Hematopoietic multipotent progenitor cell (in vitro differentiated cells): ENCODE measurements at regions not wholly inside any gene's neighbourhood (a gene's known extent, or its start where the extent isn't known, plus 50 kb on each side); places are given as distances from the start of the nearest gene placed in this dataset.

Experiments
- DNase-seq, 3 donors: peaks; one replicate each; pipeline ENCODE4 v3.0.0-alpha.2; 2011 to 2015; ENCODE audit warnings: low read depth in 2 of 3, low spot score in 2 of 3

DNA sequence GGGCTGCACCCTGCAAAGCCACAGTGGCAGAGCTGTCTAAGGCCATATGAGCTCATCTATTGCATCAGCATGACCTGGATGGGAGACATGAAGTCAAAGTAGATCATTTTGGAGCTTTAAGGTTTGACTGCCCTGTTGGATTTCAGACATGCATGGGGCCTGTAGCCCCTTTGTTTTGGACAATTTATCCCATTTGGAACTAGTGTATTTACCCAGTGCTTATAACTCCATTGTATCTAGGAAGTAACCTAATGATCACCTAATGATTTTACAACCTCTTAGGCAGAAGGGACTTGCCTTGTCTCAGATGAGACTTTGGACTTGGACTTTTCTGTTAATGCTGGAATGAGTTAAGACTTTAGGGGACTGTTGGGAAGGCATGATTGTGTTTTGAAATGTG is 575.4 kb downstream of the EPM2A start:
- DNase-seq, result no peak

DNA sequence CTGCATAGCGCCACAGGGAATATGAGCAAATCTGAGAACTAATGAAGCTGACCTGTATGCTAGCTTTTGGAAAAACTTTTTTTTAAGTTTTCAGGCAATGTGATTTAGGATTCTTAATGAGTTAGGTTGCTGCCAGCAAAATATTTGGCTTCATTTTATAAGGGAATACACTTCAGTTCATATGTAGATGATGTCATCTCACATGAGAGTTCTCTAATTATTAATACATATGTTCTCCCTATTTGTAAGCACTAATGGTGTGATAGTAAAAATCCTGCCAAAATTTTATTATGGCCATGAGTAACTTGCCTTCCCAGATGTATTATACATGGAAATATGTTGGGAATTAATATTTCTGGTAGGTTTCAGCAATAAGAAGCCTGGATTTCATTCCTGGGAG is 573.8 kb downstream of the EPM2A start:
- DNase-seq, result no peak

DNA sequence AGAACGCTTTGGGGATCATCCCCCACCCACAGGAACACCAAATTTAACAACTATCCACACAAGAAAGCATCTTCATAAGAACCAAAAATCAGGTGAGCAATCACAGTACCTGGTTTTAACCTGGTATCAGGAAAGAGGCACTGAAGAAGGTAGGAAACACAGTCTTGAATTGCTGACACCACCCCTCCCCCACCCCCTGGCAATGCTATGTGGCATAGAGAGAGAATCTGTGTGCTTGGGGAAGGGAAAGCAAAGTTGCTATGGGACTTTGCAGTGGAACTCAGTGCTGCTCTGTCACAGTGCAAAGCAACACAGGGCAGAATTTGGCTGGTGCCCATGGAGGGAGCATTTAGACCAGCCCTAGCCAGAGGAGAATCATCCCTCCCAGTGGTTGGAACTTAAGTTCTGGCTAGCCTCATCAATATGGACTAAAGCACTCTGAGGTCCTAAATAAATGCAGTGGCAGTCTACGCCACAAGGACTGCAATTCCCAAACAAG is 565.5 kb downstream of the EPM2A start:
- no peak for DNase-seq

DNA sequence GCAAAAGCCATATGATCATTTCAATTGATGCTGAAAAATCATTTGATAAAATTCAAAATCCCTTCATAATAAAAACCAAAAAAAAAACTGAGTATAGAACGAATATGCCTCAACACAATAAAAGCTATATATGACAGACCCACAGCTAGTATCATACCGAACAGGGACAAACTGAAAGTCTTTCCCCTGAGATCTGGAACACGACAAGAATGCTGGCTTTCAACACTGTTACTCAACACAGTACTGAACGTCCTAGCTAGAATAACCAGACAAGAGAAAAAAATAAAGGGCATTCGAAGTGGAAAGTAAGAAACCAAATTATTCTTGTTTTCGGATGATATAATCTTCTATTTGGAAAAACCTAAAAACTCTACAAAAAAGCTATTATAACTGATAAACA is 559.9 kb downstream of the EPM2A start:
- DNase-seq, result no peak

DNA sequence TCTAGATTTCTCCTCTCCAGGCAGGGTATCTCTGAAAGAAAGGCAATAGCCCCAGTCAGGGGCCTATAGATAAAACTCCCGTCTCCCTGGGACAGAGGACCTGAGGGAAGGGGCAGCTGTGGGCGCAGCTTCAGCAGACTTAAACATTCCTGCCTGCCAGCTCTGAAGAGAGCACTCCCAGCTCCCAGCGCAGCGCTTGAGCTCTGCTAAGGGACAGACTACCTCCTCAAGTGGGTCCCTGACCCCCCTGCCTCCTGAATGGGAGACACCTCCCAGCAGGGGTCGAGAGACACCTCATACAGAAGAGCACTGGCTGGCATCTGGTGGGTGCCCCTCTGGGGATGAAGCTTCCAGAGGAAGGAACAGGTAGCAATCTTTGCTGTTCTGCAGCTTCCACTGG is 556.9 kb downstream of the EPM2A start:
- DNase-seq, result no peak

DNA sequence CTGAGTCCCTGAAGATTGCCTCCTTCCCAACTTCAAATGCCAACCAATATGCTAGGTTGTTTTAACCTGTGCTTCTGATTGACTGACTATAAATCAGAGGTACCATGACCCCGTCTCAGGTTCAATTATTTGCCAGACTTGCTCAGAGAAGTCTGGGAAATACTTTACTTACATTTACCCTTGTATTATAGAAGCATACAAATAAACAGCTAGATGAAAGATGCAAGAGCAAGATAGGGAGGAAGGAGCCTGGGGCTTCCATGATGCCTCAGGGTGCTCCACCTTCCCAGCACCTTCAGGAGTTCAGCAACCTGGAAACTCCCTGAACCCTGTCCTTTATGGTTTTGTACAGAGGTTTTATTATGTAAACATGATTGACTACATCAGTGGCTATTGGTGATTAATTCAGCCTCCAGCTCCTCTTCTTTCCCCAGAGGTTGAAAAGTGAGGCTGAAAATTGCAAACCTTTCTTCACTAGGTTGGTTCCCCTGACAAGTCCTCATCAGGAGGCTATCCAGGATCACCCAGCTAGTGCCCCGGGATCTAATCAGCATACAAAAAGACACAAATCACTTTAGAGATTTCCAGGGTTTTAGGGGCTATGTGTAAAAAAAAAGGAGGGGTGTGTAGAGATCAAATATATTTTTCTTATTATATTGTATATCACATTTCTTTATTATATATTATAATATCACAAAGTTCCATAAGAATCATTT is 547.7 kb downstream of the EPM2A start:
- no peak for DNase-seq

DNA sequence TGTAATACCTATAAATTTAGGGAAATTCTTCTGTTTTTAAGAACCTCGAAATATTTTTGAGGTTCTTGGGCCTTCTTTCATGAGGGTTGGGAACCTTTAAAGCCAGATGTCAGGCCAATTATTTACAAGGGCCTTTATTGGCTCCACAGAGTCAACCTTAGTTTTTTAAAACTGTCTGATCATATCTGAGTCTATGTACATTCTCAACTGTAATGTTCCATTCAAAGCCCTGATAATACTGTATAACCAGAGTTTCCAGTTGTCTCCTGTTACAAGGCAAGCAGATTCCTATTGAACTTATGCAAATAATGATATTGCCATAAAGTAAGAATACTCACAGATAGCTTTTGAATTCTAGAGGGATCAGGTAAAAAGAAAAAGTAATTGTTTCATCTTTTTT is 545.5 kb downstream of the EPM2A start:
- no peak for DNase-seq

DNA sequence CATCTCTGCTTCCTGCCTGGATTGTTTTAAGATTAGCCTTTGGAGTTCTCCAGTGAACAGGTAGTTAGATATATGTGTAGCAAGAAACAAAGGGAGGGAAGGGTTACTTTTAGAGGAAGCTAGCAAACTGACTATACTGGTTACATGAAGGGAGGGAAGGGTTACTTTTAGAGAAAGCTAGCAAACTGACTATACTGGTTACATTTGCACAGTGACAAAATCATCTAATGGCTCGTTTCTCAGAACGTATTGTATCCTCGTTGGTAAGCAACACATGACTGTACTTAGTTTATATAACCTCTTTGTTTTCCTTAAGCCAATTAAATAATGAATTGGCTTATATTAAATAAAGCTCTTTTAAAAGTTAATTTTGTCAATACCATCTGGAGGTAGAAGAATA is 540.9 kb downstream of the EPM2A start:
- DNase-seq, result no peak

DNA sequence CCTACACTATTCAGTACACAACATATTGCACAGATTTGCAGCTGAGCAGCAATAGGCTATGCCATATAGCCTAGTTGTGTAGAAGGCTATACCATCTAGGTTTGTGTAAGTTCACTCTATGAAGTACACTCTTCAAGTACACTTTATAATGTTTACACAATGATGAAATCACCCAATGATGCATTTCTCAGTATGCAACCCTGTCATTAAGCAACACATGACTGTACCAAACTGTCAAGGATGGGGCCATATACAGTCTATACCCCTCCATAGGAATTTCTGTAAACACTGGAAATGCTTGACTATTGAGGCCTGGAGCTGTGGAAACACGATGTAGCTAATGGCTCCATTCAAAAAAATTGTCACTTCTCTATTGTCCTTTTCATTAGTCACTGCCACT is 535.4 kb downstream of the EPM2A start:
- DNase-seq, result no peak

DNA sequence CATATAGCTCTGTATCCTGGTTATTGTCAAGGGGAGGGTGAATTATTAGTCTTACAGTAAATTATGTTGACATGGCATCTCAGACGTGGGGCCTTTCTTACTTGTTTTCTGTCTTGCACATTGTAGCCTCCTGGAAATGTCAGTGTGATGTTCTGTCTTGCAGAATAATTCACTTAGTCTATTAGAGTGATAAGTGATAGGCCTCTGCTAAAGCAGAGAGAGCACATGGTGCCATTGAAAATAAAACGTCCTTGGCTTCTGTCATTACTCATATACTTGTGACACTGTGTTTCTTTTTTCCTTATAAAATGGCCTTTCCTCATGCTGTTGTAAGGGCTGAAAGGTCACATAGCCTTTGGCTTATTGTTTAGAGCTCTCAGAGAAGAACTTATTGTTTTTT is 531.0 kb downstream of the EPM2A start:
- DNase-seq, result no peak

DNA sequence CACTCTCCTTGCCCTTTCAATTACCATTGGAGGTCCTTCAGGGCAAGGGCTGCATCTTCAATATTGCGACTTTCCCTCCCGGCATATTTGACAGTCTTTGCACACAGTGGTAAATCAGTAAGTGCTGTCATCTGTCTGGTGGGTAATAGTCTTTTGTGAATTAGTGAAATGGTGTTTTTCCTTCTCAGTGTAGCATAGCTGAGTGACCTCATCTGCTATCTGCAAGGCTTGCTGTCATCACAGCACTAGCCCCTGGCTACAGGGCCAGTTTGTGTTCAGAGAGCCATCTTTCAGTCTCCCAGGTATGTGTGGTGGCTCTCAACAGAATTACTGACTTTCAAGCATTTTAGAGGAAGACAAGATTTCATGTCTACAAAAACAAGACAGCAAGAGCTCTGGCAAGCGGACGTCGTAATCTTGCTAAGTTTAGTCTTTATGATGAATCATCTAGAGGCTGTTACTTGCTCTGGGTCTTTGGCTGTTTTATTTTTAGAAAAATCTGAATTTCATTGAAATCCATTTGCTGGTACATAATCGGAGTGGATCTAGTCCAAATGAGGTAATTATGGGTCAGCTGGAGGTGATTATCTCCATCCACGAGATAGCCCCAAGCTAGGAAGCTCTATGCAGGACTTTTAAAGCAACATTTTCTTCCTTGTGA is 528.9 kb downstream of the EPM2A start:
- DNase-seq, result no peak

DNA sequence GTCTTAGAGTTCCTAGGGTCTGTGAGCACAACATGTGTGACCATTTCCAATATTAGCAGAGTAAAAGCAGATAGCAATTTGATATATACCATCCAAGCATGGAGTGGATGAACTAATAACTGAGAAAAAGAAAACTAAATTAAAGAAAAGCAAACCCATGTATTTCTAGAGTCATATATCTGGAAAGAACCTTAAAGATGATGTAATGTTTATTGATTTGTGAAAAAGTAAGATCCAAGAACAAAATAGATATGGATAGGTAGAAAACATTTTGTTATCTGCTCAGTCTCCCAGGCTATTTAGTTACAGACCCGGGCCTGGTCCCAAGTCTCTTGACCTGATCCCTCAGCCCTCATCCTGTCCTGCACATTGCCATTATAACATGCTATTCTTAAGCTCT is 526.8 kb downstream of the EPM2A start:
- no peak for DNase-seq

DNA sequence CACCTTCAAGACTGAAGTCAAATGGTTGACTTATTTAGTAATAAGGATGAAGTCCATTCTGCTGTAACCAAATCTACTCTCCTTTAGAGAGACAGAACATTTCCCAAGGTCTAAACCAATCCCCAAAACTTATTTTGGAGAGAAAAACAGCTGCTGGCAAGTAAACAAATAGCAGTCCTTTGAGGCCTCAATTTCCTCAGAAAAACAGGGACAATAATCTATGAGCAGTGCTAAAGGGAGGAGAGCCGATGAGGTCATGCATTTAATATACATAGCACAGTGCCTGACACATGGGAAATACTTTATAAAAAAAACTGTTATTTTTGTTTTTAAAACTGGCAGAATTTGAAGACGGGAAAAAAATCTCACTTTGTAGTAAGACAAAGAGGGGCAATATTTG is 526.0 kb downstream of the EPM2A start:
- DNase-seq, result no peak

DNA sequence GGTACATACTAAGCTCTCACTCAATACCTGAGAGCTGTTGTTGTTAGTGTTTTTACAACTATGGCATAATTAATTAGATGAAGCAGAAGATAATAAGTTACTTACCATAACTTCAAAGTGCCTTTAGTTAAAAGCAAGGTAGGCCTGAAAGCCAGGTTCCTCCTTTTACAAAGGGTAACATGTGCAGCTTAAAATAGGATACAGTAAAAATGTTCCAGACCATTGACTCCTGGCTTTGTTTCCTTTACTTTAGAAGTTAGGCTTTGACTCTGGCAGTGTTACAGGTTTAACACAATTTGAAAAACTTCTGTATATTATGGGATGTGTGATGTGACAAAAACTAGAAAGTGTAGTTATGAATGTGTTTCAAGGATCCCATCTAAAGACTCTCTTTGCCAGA is 522.5 kb downstream of the EPM2A start:
- no peak for DNase-seq

DNA sequence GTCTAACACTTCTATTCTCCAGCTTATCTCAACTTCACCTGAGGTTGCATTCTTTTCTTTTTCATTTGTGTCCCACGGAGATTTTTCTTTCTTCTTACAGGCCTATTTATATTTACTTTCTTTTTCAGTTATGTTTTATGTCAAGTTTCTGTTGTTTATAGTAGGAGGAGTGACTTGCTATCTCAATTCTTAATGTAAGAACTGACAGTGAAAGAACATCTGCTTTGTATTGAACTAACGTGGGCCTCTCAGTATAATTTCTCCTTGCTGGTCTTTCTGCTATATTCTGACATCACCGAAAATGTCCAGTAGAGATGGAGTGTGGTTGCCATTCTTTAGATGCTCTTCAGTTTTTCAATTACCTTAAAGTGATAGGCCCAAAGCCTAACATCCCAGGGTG is 521.7 kb downstream of the EPM2A start:
- no peak for DNase-seq

DNA sequence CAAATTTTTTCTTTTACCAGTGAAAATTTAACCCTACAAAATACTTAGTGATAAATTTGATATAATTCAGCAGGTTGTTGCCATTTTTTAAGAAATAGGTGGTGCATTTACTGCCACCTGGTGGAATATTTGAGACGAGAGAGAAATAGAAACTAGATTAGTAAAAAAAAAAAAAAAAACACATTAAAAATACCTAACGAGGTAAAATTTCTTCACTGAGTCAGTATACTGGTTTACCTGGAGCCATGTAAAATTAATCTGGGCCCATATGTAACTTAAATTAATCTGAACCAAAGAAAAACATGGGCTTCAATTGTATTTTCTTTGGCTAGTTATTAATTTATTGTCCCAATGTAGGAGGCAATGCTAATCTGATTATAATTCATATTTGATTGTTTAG is 520.8 kb downstream of the EPM2A start:
- peak in 2 of 3 donors; percentile 22 to 61 for DNase-seq

DNA sequence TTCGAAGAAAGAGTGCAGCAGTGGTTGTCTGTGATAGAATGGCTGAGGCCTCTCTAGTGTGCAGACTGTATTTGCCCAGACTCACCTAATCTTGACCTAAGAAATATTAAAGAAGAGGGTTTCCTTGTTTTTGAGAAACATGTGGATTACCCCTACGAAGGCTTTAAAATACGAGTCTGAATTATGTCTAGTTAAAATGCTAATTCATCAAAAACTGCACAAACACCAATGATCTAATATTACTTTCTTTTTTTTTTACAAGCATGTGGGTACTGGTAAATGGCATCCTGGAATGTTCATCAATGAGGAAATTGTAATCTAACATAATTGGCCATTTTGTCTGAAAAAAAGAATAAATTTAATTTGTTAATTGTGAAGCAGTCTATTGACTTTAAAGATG is 510.9 kb downstream of the EPM2A start:
- no peak for DNase-seq

DNA sequence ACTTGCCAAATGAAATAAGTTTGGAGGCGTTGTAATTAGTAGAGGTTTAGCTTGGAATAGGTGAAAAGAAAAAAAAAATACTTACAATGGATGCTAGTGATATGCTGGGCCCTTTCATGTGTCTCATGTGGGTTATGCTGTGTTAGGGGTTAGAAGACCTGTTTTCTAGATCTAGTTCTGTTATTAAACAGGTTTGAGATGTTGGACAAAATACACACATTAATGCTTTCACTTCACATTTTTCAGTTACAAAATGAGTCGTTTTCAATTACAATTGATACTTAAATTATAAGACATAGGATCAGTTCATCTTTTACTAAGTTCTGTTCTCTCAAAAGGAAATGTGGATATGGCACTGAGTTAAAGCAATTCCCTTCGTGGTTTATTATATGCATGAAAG is 509.8 kb downstream of the EPM2A start:
- DNase-seq, result no peak

DNA sequence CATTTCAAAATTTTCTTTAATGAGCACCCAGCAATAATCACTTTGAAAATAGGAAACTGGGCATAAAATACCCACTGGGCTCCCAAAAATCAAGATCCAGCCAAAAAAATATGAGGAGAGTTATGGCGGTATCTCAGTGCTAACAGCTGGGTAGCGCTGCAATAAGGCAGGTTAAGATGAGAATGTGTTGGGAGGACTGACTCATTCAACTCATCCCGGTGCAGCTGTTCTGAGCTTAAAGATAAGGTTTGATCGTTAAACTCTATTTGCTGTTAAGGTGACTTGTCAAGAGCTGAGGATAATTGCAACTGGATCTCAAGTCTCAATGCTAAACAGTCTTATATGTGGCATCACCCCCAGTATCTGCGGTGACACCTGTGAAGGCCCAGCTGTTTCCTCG is 507.7 kb downstream of the EPM2A start:
- DNase-seq, result no peak

DNA sequence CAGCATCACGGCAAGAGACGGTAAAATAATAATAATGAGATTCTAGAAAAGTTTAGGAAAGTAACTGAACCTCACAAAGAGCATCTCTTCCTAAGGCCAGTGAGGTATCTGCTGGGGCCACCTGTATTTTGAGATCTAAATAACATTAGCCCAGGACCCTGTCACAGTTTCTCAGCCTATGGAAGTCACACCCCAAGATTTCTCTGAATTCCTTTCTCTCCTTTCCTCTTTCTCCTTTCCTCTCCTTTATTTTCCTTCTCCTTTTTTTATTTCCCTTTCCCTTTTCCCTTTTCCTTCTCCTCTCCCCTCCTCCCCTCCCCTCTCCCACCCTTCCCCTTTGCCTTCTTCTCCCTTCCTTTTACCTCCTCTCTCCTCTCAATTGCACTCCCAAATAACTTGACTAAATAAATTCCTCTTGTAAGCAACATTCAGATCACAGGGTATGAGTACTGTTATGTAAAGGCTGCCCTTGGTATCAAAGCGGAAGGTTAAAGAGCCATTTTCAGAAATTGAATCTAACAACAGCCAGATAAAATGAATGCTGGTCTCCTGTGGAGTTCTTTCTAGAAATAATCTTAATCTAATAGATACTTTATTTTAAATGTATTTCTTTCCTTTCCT is 506.2 kb downstream of the EPM2A start:
- no peak for DNase-seq

DNA sequence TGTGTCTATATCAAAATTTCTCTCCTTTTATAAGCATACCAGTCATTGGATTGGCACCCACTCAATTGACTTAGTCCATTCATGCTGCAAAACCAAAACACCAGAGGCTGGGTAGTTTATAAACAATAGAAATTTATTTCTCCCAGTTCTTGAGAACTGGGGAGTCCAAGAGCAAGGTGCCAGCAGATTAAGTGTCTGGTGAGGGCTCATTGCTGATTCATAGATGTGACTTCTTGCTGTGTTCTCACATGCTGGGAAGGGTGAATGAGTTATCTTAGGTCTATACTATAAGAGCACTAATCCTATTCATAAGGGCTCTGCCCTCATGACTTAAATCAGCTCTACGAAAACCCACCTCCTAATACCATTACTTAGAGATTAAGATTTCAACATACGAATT is 501.4 kb downstream of the EPM2A start:
- no peak for DNase-seq

DNA sequence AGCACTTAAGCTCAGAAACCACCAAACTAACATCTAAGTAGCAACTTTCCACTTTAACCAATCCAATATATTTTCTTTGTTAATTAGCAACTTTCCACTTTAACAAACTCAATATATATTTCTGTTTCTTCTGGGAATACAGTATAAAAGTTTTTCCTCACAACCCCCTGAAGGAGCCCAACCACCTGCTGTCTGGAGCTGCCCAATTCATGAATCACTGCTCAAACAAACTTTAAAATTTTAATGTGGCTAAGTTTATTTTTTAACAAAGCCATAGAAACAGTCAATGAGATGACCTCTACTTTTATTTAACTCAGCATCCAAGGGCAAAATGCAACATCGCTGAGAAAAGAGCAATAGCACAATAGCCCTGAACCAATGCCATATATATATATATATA is 500.1 kb downstream of the EPM2A start:
- DNase-seq, result no peak
